ENCODE measurements at regions not wholly inside any gene's neighbourhood (a gene's known extent, or its start where the extent isn't known, plus 50 kb on each side); places are given as distances from the start of the nearest gene placed in this dataset.

DNA sequence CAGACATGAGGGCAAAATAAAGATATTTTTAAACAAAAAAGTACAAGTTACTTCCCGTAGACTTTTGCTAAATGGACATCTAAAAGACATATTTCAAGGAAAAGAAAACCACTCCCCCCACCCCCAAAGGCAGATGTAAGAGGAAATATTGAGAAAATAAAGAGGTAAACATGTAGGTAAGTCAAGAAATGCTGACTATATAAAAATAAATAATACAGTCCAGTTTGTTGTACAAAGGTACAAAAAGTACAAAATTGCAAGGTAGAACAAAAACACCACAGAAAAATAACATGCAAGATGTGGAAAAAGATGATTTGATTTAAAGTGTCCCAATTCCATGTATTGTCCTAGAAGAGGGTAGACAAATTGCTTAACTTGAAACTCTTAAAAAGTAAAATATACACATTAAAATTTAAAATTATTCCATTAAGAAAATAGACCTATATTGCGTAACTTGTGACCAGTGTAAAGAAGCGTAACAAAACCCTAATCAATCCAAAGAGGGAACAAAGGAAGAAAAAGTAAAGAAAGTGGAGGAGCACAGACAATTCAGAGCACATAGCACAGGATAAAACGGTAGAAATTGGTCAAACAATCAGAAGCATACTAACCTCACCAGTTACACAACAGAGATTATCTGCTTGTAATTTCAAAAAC lies 58.4 kb upstream of the FAM216B start:
- DNase-seq, result no peak

GRCh38 chr13:42728507-42729180 lies 52.7 kb upstream of the FAM216B start:
- no peak for DNase-seq

- DNase-seq, result no peak
Observed at GRCh38 chr13:42729857-42730402, 51.5 kb upstream of the FAM216B start.

Measured in activated CD4-positive, alpha-beta T cell treated with anti-CD3 and anti-CD28 coated beads for 48 hours (primary cell).